GM12878 (cell line): ENCODE measurements at regions not wholly inside any gene's neighbourhood (a gene's known extent, or its start where the extent isn't known, plus 50 kb on each side); places are given as distances from the start of the nearest gene placed in this dataset.

Source experiments
- ATAC-seq: fragments of 200-7000 bp; cut with Tn5 transposase; 3 replicates; pipeline ENCODE4 v1.9.1; 2020; ENCODE audit warnings: mild to moderate bottlenecking, moderate library complexity
- BruUV-seq: library from RNA; stranded (reverse); fragments of 400-500 nt; replicated peaks from 2 replicates; lab custom pipeline; 2021; lab: Mats Ljungman, UMichigan
- CTCF ChIA-PET: fragments of 300-600 bp; sonication (Branson Sonifier 250); formaldehyde crosslinking; extraction: SDS; loops from one replicate; lab custom pipeline; 2021; ENCODE audit warnings: inconsistent platforms; lab: Yijun Ruan, JAX
- POLR2A ChIA-PET: fragments of 350-600 bp; formaldehyde crosslinking; extraction: SDS; loops from one replicate; lab custom pipeline; 2021; ENCODE audit warnings: inconsistent platforms; lab: Charles Lee
- RAD21 ChIA-PET: fragments of 300-600 bp; sonication (Branson Sonifier 250); formaldehyde crosslinking; loops from one replicate; lab custom pipeline; 2023; ENCODE audit warnings: antibody characterized with exemption; ENCODE audit not compliant: unreplicated experiment; lab: Charles Lee
- SMC1A ChIA-PET: fragments of 300-600 bp; sonication (Branson Sonifier 250); formaldehyde crosslinking; loops from one replicate; lab custom pipeline; 2023; ENCODE audit not compliant: unreplicated experiment, uncharacterized antibody; lab: Charles Lee
- DNase-seq: peaks from one replicate; pipeline ENCODE4 v3.0.0-alpha.2; 2011; ENCODE audit warnings: low read depth, low spot score
- FAIRE-seq: peaks from 3 replicates; lab custom pipeline; 2011; peaks lifted over from hg19 to GRCh38; lab: Jason Lieb, UNC
- H2AFZ ChIP-seq: 2 replicates; pipeline ENCODE4 v1.6.0; 2011; ENCODE audit warnings: low read depth, low read length, control low read depth; ENCODE audit not compliant: control insufficient read depth
- H3K27ac ChIP-seq: 2 replicates; pipeline ENCODE4 v1.5.1; 2011; ENCODE audit warnings: control low read depth; ENCODE audit not compliant: control insufficient read depth, insufficient read depth
- H3K27me3 ChIP-seq, 2 experiments: replicated peaks in 1 of 2; 2 replicates each; pipeline versions ENCODE4 v1.6.0 to v1.6.1; 2011; ENCODE audit warnings: low read length in 1 of 2; ENCODE audit not compliant: control insufficient read depth in 2 of 2, insufficient read depth in 2 of 2
- H3K36me3 ChIP-seq, 2 experiments: 2 replicates each; pipeline ENCODE4 v1.5.1; 2011; ENCODE audit warnings: low read length in 1 of 2; ENCODE audit not compliant: control insufficient read depth in 2 of 2, insufficient read depth in 2 of 2
- H3K4me1 ChIP-seq: 2 replicates; pipeline ENCODE4 v1.6.1; 2011; ENCODE audit warnings: mild to moderate bottlenecking, low read length, moderate library complexity, mixed read lengths; ENCODE audit not compliant: control insufficient read depth, insufficient read depth
- H3K4me2 ChIP-seq: 2 replicates; pipeline ENCODE4 v1.6.0; 2011; ENCODE audit warnings: control low read depth; ENCODE audit not compliant: control insufficient read depth, insufficient read depth
- H3K4me3 ChIP-seq: fragments of 200-600 bp; sonication (generic); 2 replicates; pipeline ENCODE4 v1.5.1; 2016
- H3K79me2 ChIP-seq: 2 replicates; pipeline ENCODE4 v1.6.0; 2011; ENCODE audit warnings: low read length; ENCODE audit not compliant: control insufficient read depth, insufficient read depth
- H3K9ac ChIP-seq: 2 replicates; pipeline ENCODE4 v1.8.0; 2011; ENCODE audit warnings: low read length, control low read depth, mixed read lengths; ENCODE audit not compliant: control insufficient read depth, insufficient read depth
- H3K9me3 ChIP-seq: replicated peaks from 3 replicates; pipeline ENCODE4 v1.5.1; 2011; ENCODE audit warnings: mild to moderate bottlenecking, low read length; ENCODE audit not compliant: control insufficient read depth, insufficient read depth
- H4K20me1 ChIP-seq: 2 replicates; pipeline ENCODE4 v1.6.0; 2011; ENCODE audit not compliant: control insufficient read depth, insufficient read depth
- ESRRA ChIP-seq: IDR thresholded peaks from 2 replicates; pipeline ENCODE4 v1.6.1; 2012; ENCODE audit warnings: mild to moderate bottlenecking, low read length, improper control_type of control experiment
- ZNF687 ChIP-seq: fragments of 450-650 bp; IDR thresholded peaks from 2 replicates; pipeline ENCODE4 v1.6.1; 2017; ENCODE audit warnings: mild to moderate bottlenecking, moderate library complexity
- WGBS: methylation state at CpG from one replicate; pipeline ENCODE4 v1.1.6; 2016; ENCODE audit warnings: low lambda C conversion rate; ENCODE audit not compliant: insufficient replicate concordance, insufficient coverage; ENCODE audit errors: missing lambda C conversion rate; 5-methylcytosine and 5-hydroxymethylcytosine counted together
- in situ Hi-C: fragments of 300-500 bp; cut with MboI; formaldehyde crosslinking; loops from 9 replicates; pipeline ENCODE4 v1.14.3; 2018; ENCODE audit warnings: mixed read lengths
- intact Hi-C: fragments of 100-400 bp; cut with micrococcal nuclease; formaldehyde crosslinking; loops from one replicate; pipeline ENCODE4 v1.14.2; 2022; ENCODE audit not compliant: unreplicated experiment

- SMC1A ChIA-PET = no interaction called here
- CTCF ChIA-PET = no interaction called here
Measured at GRCh38 chr13:94776300-94776699, 64.0 kb upstream of the SOX21 start.

More at GRCh38 chr13:94776300-94776699, 64.0 kb upstream of the SOX21 start:
- ATAC-seq (no peak), FAIRE-seq (no peak), DNase-seq (no peak)
- RAD21 ChIA-PET = no interaction called here
- H3K9me3 ChIP-seq = no peaks in the 10 kb centered on the region
- no peak for TF ChIP-seq ESRRA
- no peak for TF ChIP-seq ZNF687
- H3K4me1 ChIP-seq = no peaks in the 10 kb centered on the region
- H3K9ac ChIP-seq = no peak overlapping the region
- no peak overlapping the region for H2AFZ ChIP-seq
- intact Hi-C loops = no loop called here
- BruUV-seq = no TSS peak
- POLR2A ChIA-PET = no interaction called here
- no peaks in the 10 kb centered on the region for H4K20me1 ChIP-seq
- no peak overlapping the region for H3K4me3 ChIP-seq
- H3K36me3 ChIP-seq = no peaks in the 10 kb centered on the region
- no peak overlapping the region for H3K27ac ChIP-seq
- no peak overlapping the region for H3K4me2 ChIP-seq
- 36% methylated on average over 11 of the region's 11 CpGs for WGBS
- no peaks in the 10 kb centered on the region; a peak in 2 of 4 replicates for H3K27me3 ChIP-seq
- in situ Hi-C loops = no loop called here
- no peaks in the 10 kb centered on the region for H3K79me2 ChIP-seq
